H9 (cell line): ENCODE measurements at regions not wholly inside any gene's neighbourhood (a gene's known extent, or its start where the extent isn't known, plus 50 kb on each side); places are given as distances from the start of the nearest gene placed in this dataset.

Source experiments
- DNase-seq: peaks from one replicate; pipeline ENCODE4 v3.0.0-alpha.2; 2017
- H2AFZ ChIP-seq: one replicate; pipeline ENCODE4 v1.6.1; 2013; ENCODE audit warnings: mild to moderate bottlenecking, low read length, control low read depth, moderate library complexity
- H2AK5ac ChIP-seq: 2 replicates; pipeline ENCODE4 v1.6.1; 2013; ENCODE audit warnings: low read length, control low read depth, mixed read lengths; ENCODE audit not compliant: insufficient read length
- H2BK120ac ChIP-seq: one replicate; pipeline ENCODE4 v1.6.1; 2013; ENCODE audit warnings: low read depth, mild to moderate bottlenecking, low read length, control low read depth, inconsistent platforms; ENCODE audit not compliant: poor library complexity, severe bottlenecking
- H2BK12ac ChIP-seq: 2 replicates; pipeline ENCODE4 v1.6.1; 2013; ENCODE audit warnings: low read length, control low read depth, mixed read lengths, low read depth; ENCODE audit not compliant: insufficient read length
- H2BK15ac ChIP-seq: 2 replicates; pipeline ENCODE4 v1.6.1; 2013; ENCODE audit warnings: low read depth, low read length, control low read depth
- H2BK20ac ChIP-seq: one replicate; pipeline ENCODE4 v1.6.1; 2013; ENCODE audit warnings: low read depth, mild to moderate bottlenecking, low read length, control low read depth, inconsistent platforms; ENCODE audit not compliant: poor library complexity, severe bottlenecking
- H2BK5ac ChIP-seq: 2 replicates; pipeline ENCODE4 v1.6.1; 2013; ENCODE audit warnings: low read length, control low read depth, mixed read lengths; ENCODE audit not compliant: insufficient read length
- H3K14ac ChIP-seq: 2 replicates; pipeline ENCODE4 v1.6.1; 2013; ENCODE audit warnings: low read length, control low read depth; ENCODE audit not compliant: insufficient read depth
- H3K18ac ChIP-seq: 2 replicates; pipeline ENCODE4 v1.6.1; 2013; ENCODE audit warnings: low read depth, mild to moderate bottlenecking, mixed read lengths, low read length, control low read depth; ENCODE audit not compliant: insufficient read length
- H3K23ac ChIP-seq: 2 replicates; pipeline ENCODE4 v1.6.1; 2013; ENCODE audit warnings: low read length, control low read depth, mixed read lengths, low read depth; ENCODE audit not compliant: insufficient read length
- H3K23me2 ChIP-seq: 2 replicates; pipeline ENCODE4 v1.6.1; 2013; ENCODE audit warnings: low read depth, mild to moderate bottlenecking, mixed read lengths, low read length, control low read depth; ENCODE audit not compliant: insufficient read length, poor library complexity, severe bottlenecking
- H3K27ac ChIP-seq: 2 replicates; pipeline ENCODE4 v1.5.1; 2013; ENCODE audit warnings: low read length, control low read depth, mixed read lengths, low read depth; ENCODE audit not compliant: insufficient read length
- H3K27me3 ChIP-seq: 2 replicates; pipeline ENCODE4 v1.6.1; 2013; ENCODE audit warnings: low read length, control low read depth, inconsistent platforms; ENCODE audit not compliant: insufficient read depth
- H3K4ac ChIP-seq: 2 replicates; pipeline ENCODE4 v1.6.1; 2013; ENCODE audit warnings: low read depth, mild to moderate bottlenecking, control low read depth, inconsistent platforms, low read length, moderate library complexity
- H3K4me1 ChIP-seq: 2 replicates; pipeline ENCODE4 v1.6.1; 2013; ENCODE audit warnings: low read length, control low read depth, inconsistent platforms; ENCODE audit not compliant: insufficient read depth
- H3K4me2 ChIP-seq: 2 replicates; pipeline ENCODE4 v1.6.1; 2013; ENCODE audit warnings: low read length, control low read depth, mixed read lengths; ENCODE audit not compliant: insufficient read length, insufficient read depth
- H3K56ac ChIP-seq: 2 replicates; pipeline ENCODE4 v1.6.1; 2013; ENCODE audit warnings: low read depth, mild to moderate bottlenecking, mixed read lengths, low read length, control low read depth; ENCODE audit not compliant: insufficient read length
- H3K79me1 ChIP-seq: 2 replicates; pipeline ENCODE4 v1.6.1; 2013; ENCODE audit warnings: low read depth, mild to moderate bottlenecking, moderate library complexity, low read length, control low read depth, inconsistent platforms; ENCODE audit not compliant: insufficient read depth, poor library complexity, severe bottlenecking
- H3K79me2 ChIP-seq: 2 replicates; pipeline ENCODE4 v1.6.1; 2013; ENCODE audit warnings: low read length, control low read depth, inconsistent platforms; ENCODE audit not compliant: insufficient read depth
- H3K9ac ChIP-seq: 2 replicates; pipeline ENCODE4 v1.6.1; 2013; ENCODE audit warnings: low read length, control low read depth, mixed read lengths; ENCODE audit not compliant: insufficient read length; ENCODE audit errors: extremely low read depth
- H3K9me3 ChIP-seq: one replicate; pipeline ENCODE4 v1.6.1; 2013; ENCODE audit warnings: low read depth, low read length, inconsistent platforms; ENCODE audit not compliant: control insufficient read depth
- H3T11ph ChIP-seq: one replicate; pipeline ENCODE4 v1.6.1; 2013; ENCODE audit warnings: mild to moderate bottlenecking, low read length, control low read depth, inconsistent platforms
- H4K20me1 ChIP-seq: one replicate; pipeline ENCODE4 v1.6.1; 2013; ENCODE audit not compliant: control insufficient read depth, insufficient read length, insufficient read depth
- H4K5ac ChIP-seq: 2 replicates; pipeline ENCODE4 v1.6.1; 2013; ENCODE audit warnings: low read depth, mild to moderate bottlenecking, mixed read lengths, low read length, control low read depth; ENCODE audit not compliant: insufficient read length
- H4K8ac ChIP-seq: replicated peaks from 2 replicates; pipeline ENCODE4 v1.6.1; 2013; ENCODE audit warnings: low read length, control low read depth, mixed read lengths, low read depth; ENCODE audit not compliant: insufficient read length
- H4K91ac ChIP-seq: 2 replicates; pipeline ENCODE4 v1.6.1; 2013; ENCODE audit warnings: low read depth, mild to moderate bottlenecking, moderate library complexity, mixed read lengths, low read length, control low read depth; ENCODE audit not compliant: insufficient read length
- H3K27ac Mint-ChIP-seq, 3 experiments: 2 replicates in 2 of 3; 3 replicates in 1 of 3; pipeline ENCODE4 v1.8.0; 2020 to 2021; ENCODE audit warnings: mixed read lengths in 3 of 3, mild to moderate bottlenecking in 1 of 3, moderate library complexity in 1 of 3
- H3K27me3 Mint-ChIP-seq: 2 replicates; pipeline ENCODE4 v1.8.0; 2021; ENCODE audit warnings: low read depth, mild to moderate bottlenecking, moderate library complexity, mixed read lengths
- H3K36me3 Mint-ChIP-seq, 3 experiments: 2 replicates in 2 of 3; 3 replicates in 1 of 3; pipeline ENCODE4 v1.8.0; 2020 to 2021; ENCODE audit warnings: low read depth in 3 of 3, mixed read lengths in 3 of 3; ENCODE audit not compliant: insufficient read depth in 1 of 3
- H3K4me1 Mint-ChIP-seq, 2 experiments: 2 replicates each; pipeline ENCODE4 v1.8.0; 2020; ENCODE audit warnings: mixed read lengths in 2 of 2
- H3K4me3 Mint-ChIP-seq, 2 experiments: 2 replicates in 1 of 2; 3 replicates in 1 of 2; pipeline ENCODE4 v1.8.0; 2020 to 2021; ENCODE audit warnings: mild to moderate bottlenecking in 2 of 2, mixed read lengths in 2 of 2, moderate library complexity in 1 of 2
- H3K9me3 Mint-ChIP-seq, 2 experiments: 2 replicates in 1 of 2; 3 replicates in 1 of 2; pipeline ENCODE4 v1.8.0; 2020; ENCODE audit warnings: mild to moderate bottlenecking in 2 of 2, mixed read lengths in 2 of 2, moderate library complexity in 1 of 2
- WGBS: extraction: QIAGEN DNeasy Blood & Tissue Kit; methylation state at CpG from one replicate; pipeline ENCODE4 v1.1.7; 2013; ENCODE audit warnings: missing lambda C conversion rate, low lambda C conversion rate, mixed read lengths; ENCODE audit not compliant: insufficient read length; ENCODE audit errors: extremely low coverage; 5-methylcytosine and 5-hydroxymethylcytosine counted together
- TF ChIP-seq, protein P1 (sequence below): fragments of 200-600 bp; sonication (generic); conservative IDR thresholded peaks from 3 replicates; pipeline ENCODE4 v1.8.0; 2021; ENCODE audit warnings: antibody characterized with exemption, mild to moderate bottlenecking

GRCh38 chr5:109467058-109467457 is 57.3 kb upstream of the PJA2 start:
- H3K9ac ChIP-seq = no peak overlapping the region
- no peak overlapping the region for H2AFZ ChIP-seq
- H3T11ph ChIP-seq = no peak overlapping the region
- H3K4ac ChIP-seq = no peak overlapping the region
- no peak overlapping the region for H2BK120ac ChIP-seq
- no peak overlapping the region for H4K5ac ChIP-seq
- no peak overlapping the region for H4K8ac ChIP-seq
- no peak overlapping the region for H3K18ac ChIP-seq
- no peak overlapping the region for H3K14ac ChIP-seq
- H3K27me3 ChIP-seq = no peaks in the 10 kb centered on the region
- WGBS = no CpG with 5 or more reads among the region's 4 CpGs
- TF ChIP-seq, protein P1, sequence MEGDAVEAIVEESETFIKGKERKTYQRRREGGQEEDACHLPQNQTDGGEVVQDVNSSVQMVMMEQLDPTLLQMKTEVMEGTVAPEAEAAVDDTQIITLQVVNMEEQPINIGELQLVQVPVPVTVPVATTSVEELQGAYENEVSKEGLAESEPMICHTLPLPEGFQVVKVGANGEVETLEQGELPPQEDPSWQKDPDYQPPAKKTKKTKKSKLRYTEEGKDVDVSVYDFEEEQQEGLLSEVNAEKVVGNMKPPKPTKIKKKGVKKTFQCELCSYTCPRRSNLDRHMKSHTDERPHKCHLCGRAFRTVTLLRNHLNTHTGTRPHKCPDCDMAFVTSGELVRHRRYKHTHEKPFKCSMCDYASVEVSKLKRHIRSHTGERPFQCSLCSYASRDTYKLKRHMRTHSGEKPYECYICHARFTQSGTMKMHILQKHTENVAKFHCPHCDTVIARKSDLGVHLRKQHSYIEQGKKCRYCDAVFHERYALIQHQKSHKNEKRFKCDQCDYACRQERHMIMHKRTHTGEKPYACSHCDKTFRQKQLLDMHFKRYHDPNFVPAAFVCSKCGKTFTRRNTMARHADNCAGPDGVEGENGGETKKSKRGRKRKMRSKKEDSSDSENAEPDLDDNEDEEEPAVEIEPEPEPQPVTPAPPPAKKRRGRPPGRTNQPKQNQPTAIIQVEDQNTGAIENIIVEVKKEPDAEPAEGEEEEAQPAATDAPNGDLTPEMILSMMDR = no peak
- no peak overlapping the region for H2BK15ac ChIP-seq
- no peaks in the 10 kb centered on the region for H3K9me3 ChIP-seq
- no peak overlapping the region for H3K23ac ChIP-seq
- no peak overlapping the region for H2BK12ac ChIP-seq
- no peak overlapping the region for H2AK5ac ChIP-seq
- H3K4me2 ChIP-seq = no peak overlapping the region
- H3K56ac ChIP-seq = no peak overlapping the region
- H3K36me3 Mint-ChIP-seq = no peaks in the 10 kb centered on the region
- H2BK5ac ChIP-seq = no peak overlapping the region
- no peaks in the 10 kb centered on the region for H3K23me2 ChIP-seq
- no peak overlapping the region for H2BK20ac ChIP-seq
- no peak overlapping the region for H3K27ac Mint-ChIP-seq
- no peaks in the 10 kb centered on the region for H3K4me1 ChIP-seq
- H3K4me1 Mint-ChIP-seq = no peaks in the 10 kb centered on the region
- H4K91ac ChIP-seq = no peak overlapping the region
- H3K4me3 Mint-ChIP-seq = no peak overlapping the region
- no peaks in the 10 kb centered on the region for H3K27me3 Mint-ChIP-seq
- no peak overlapping the region for H3K27ac ChIP-seq
- no peak for DNase-seq
- no peaks in the 10 kb centered on the region for H3K79me1 ChIP-seq
- no peaks in the 10 kb centered on the region for H3K79me2 ChIP-seq
- H3K9me3 Mint-ChIP-seq = no peaks in the 10 kb centered on the region
- H4K20me1 ChIP-seq = no peaks in the 10 kb centered on the region
